Fibroblast of lung (primary cell): ENCODE measurements at regions not wholly inside any gene's neighbourhood (a gene's known extent, or its start where the extent isn't known, plus 50 kb on each side); places are given as distances from the start of the nearest gene placed in this dataset.
"Not testable (repeated sequence)": the region's sequence is repeated elsewhere in the genome, so short reads cannot be mapped to it uniquely, and the experiment has no call there.

ENCODE experiments used
- DNase-seq, 2 donors: peaks; one replicate each; pipeline versions ENCODE4 v3.0.0 to v3.0.0-alpha.2; 2010; ENCODE audit warnings: low read depth in 2 of 2
- H2AFZ ChIP-seq: 2 replicates; pipeline ENCODE4 v1.5.1; 2012; ENCODE audit warnings: low read length, control low read depth, inconsistent platforms
- H3K27ac ChIP-seq: 2 replicates; pipeline ENCODE4 v1.5.1; 2011; ENCODE audit warnings: low read length, control low read depth; ENCODE audit not compliant: insufficient read depth
- H3K27me3 ChIP-seq: 2 replicates; pipeline ENCODE4 v1.5.1; 2011; ENCODE audit warnings: mild to moderate bottlenecking, low read length; ENCODE audit not compliant: control insufficient read depth, insufficient read depth
- H3K36me3 ChIP-seq: 2 replicates; pipeline ENCODE4 v1.5.1; 2011; ENCODE audit warnings: low read length; ENCODE audit not compliant: control insufficient read depth, insufficient read depth
- H3K4me1 ChIP-seq: 2 replicates; pipeline ENCODE4 v1.5.1; 2011; ENCODE audit warnings: low read length; ENCODE audit not compliant: control insufficient read depth, insufficient read depth; ENCODE audit errors: extremely low read depth
- H3K4me2 ChIP-seq: 2 replicates; pipeline ENCODE4 v1.5.1; 2011; ENCODE audit warnings: low read length, control low read depth; ENCODE audit not compliant: insufficient read depth; ENCODE audit errors: extremely low read depth
- H3K4me3 ChIP-seq, 4 experiments: fragments of 200-600 bp in 1 of 4; sonication (generic) in 1 of 4; replicated peaks in 1 of 4; 2 replicates each; pipeline ENCODE4 v1.5.1; 2011 to 2016; ENCODE audit warnings: low read length in 4 of 4, low read depth in 3 of 4, mild to moderate bottlenecking in 3 of 4, control low read depth in 2 of 4, inconsistent platforms in 1 of 4, mixed read lengths in 1 of 4; ENCODE audit not compliant: insufficient read depth in 1 of 4; ENCODE audit errors: control extremely low read depth in 1 of 4
- H3K79me2 ChIP-seq: 2 replicates; pipeline ENCODE4 v1.5.1; 2012; ENCODE audit warnings: mild to moderate bottlenecking, low read length, inconsistent platforms; ENCODE audit not compliant: control insufficient read depth, insufficient read depth
- H3K9ac ChIP-seq: 2 replicates; pipeline ENCODE4 v1.5.1; 2011; ENCODE audit warnings: mild to moderate bottlenecking, low read length, control low read depth; ENCODE audit not compliant: insufficient read depth
- H3K9me3 ChIP-seq: 2 replicates; pipeline ENCODE4 v1.5.1; 2012; ENCODE audit warnings: low read depth, low read length; ENCODE audit not compliant: control insufficient read depth, insufficient read depth
- H4K20me1 ChIP-seq: 2 replicates; pipeline ENCODE4 v1.5.1; 2011; ENCODE audit warnings: low read length; ENCODE audit not compliant: control insufficient read depth, insufficient read depth; ENCODE audit errors: extremely low read depth
- EZH2 ChIP-seq: IDR thresholded peaks from 2 replicates; pipeline ENCODE4 v1.5.1; 2012; ENCODE audit warnings: low read length, control low read depth, mild to moderate bottlenecking; ENCODE audit errors: missing control alignments
- TF ChIP-seq, protein P1 (sequence below), 2 donors: IDR thresholded peaks in 1 of 2; conservative IDR thresholded peaks in 1 of 2; 1 replicate in 1 of 2; 2 replicates in 1 of 2; pipeline ENCODE4 v1.5.1; 2011 to 2012; ENCODE audit warnings: low read length in 2 of 2, control low read depth in 1 of 2, inconsistent platforms in 1 of 2, low read depth in 1 of 2, mild to moderate bottlenecking in 1 of 2

DNA sequence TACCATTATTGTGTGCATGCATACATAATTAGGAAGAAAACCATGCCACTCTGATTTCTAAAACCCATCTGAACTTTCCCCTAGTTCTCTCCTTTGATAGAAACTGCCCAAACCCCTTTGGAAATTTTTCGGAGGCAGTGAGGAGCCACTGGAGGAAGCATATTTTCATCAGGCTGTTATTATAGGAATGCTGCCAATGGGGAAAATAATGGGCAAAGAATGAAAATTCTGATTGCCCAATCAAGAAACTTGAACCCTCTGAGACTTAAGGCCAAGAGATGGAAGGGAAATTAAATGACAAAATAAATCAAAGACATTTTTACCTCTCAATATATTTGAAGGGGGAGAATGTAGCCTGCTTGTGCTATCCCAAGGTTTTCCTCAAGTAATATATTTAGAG is 376.0 kb upstream of the PDZRN3 start:
- Histone ChIP-seq H3K4me3 (no peak overlapping the region), H3K4me2 (no peak overlapping the region), H3K27me3 (no peaks in the 10 kb centered on the region), H3K9me3 (no peaks in the 10 kb centered on the region), H3K79me2 (no peaks in the 10 kb centered on the region), H2AFZ (no peak overlapping the region), H3K27ac (no peak overlapping the region), H3K9ac (no peak overlapping the region), H3K4me1 (no peaks in the 10 kb centered on the region), H3K36me3 (no peaks in the 10 kb centered on the region), H4K20me1 (no peaks in the 10 kb centered on the region)
- TF ChIP-seq, protein P1, sequence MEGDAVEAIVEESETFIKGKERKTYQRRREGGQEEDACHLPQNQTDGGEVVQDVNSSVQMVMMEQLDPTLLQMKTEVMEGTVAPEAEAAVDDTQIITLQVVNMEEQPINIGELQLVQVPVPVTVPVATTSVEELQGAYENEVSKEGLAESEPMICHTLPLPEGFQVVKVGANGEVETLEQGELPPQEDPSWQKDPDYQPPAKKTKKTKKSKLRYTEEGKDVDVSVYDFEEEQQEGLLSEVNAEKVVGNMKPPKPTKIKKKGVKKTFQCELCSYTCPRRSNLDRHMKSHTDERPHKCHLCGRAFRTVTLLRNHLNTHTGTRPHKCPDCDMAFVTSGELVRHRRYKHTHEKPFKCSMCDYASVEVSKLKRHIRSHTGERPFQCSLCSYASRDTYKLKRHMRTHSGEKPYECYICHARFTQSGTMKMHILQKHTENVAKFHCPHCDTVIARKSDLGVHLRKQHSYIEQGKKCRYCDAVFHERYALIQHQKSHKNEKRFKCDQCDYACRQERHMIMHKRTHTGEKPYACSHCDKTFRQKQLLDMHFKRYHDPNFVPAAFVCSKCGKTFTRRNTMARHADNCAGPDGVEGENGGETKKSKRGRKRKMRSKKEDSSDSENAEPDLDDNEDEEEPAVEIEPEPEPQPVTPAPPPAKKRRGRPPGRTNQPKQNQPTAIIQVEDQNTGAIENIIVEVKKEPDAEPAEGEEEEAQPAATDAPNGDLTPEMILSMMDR (conservative IDR thresholded peaks at IDR 0.05 in 1 of 2, IDR thresholded peaks at IDR 0.05 in 1 of 2; ENCODE audit: low read depth in 1 of 2, low read length in 2 of 2) = no peak
- no peak for TF ChIP-seq EZH2
- DNase-seq = peak in 1 of 2 donors; percentile 67

DNA sequence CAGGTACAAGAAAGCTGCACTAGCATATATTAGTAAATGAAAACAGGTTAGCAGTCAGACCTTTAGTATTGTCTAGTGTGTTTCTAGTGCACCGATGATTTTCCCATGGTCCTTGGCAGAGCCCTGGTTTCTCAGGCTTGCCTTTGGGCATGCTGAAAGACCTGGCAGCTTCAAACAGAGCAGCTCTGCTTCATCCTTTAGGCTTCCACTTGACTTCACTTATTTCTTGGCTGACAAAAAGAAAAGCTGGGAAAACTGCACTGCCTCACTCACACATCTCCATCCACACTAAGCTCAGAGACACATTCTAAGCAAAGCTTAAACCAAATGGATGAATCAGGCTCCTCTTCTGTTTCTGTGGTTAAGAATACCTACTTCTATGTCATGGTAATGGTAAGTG is 374.8 kb upstream of the PDZRN3 start:
- Histone ChIP-seq H4K20me1 (no peaks in the 10 kb centered on the region), H3K27ac (no peak overlapping the region), H3K9ac (no peak overlapping the region), H3K4me3 (no peak overlapping the region), H3K36me3 (no peaks in the 10 kb centered on the region), H3K4me2 (no peak overlapping the region), H3K79me2 (no peaks in the 10 kb centered on the region), H3K4me1 (no peaks in the 10 kb centered on the region), H3K9me3 (no peaks in the 10 kb centered on the region), H3K27me3 (no peaks in the 10 kb centered on the region), H2AFZ (no peak overlapping the region)
- TF ChIP-seq, protein P1 (conservative IDR thresholded peaks at IDR 0.05 in 1 of 2, IDR thresholded peaks at IDR 0.05 in 1 of 2; ENCODE audit: low read depth in 1 of 2, low read length in 2 of 2) = no peak
- no peak for TF ChIP-seq EZH2
- DNase-seq = peak; percentile 2 to 6

DNA sequence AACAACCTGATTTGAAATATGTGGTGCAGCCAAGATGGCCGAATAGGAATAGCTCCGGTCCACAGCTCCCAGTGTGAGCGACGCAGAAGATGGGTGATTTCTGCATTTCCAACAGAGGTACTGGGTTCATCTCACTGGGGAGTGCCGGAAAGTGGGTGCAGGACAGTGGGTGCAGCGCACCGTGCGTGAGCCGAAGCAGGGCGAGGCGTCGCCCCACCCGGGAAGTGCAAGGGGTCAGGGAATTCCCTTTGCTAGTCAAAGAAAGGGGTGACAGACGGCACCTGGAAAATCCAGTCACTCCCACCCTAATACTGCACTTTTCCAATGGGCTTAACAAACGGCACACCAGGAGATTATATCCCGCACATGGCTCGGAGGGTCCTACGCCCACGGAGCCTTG is 365.9 kb upstream of the PDZRN3 start:
- not testable (repeated sequence) for H3K79me2 ChIP-seq, H3K4me1 ChIP-seq, H3K36me3 ChIP-seq, H3K9ac ChIP-seq, H2AFZ ChIP-seq, H3K4me2 ChIP-seq, H3K27ac ChIP-seq, DNase-seq, H3K4me3 ChIP-seq, H3K9me3 ChIP-seq, H4K20me1 ChIP-seq, H3K27me3 ChIP-seq
